K562 (cell line): ENCODE measurements at regions not wholly inside any gene's neighbourhood (a gene's known extent, or its start where the extent isn't known, plus 50 kb on each side); places are given as distances from the start of the nearest gene placed in this dataset.
"Not testable (repeated sequence)": the region's sequence is repeated elsewhere in the genome, so short reads cannot be mapped to it uniquely, and the experiment has no call there.

Experiments used
- ATAC-seq: fragments of 200-7000 bp; cut with Tn5 transposase; 3 replicates; pipeline ENCODE4 v1.9.1; 2020; ENCODE audit warnings: moderate library complexity
- BruUV-seq: library from RNA; stranded (reverse); fragments of 400-500 nt; replicated peaks from 2 replicates; lab custom pipeline; 2021; lab: Mats Ljungman, UMichigan
- CTCF ChIA-PET: fragments of 300-600 bp; formaldehyde crosslinking; extraction: SDS; loops from one replicate; lab custom pipeline; 2021; ENCODE audit warnings: low intra/inter-chr PET ratio; lab: Yijun Ruan, JAX
- POLR2A ChIA-PET: fragments of 300-600, 350-650 bp; sonication (Branson Sonifier 250); formaldehyde crosslinking; extraction: SDS; loops from one replicate; lab custom pipeline; 2021; ENCODE audit warnings: antibody characterized with exemption, inconsistent platforms; lab: Yijun Ruan, JAX
- DNase-seq, 4 experiments: peaks; one replicate each; pipeline versions ENCODE4 v3.0.0 to v3.0.0-alpha.2; 2011 to 2018; ENCODE audit warnings: low spot score in 3 of 4, mixed read lengths in 3 of 4; ENCODE audit errors: extremely low read depth in 1 of 4
- FAIRE-seq: peaks from 2 replicates; lab custom pipeline; 2011; peaks lifted over from hg19 to GRCh38; lab: Jason Lieb, UNC
- H2AFZ ChIP-seq: 2 replicates; pipeline ENCODE4 v1.6.0; 2011; ENCODE audit warnings: low read depth, low read length, control low read depth, inconsistent platforms
- H3K27ac ChIP-seq: fragments of 200-600 bp; 3 replicates; pipeline ENCODE4 v1.8.0; 2011; ENCODE audit warnings: low read depth, mild to moderate bottlenecking, control low read depth, inconsistent platforms, low read length, moderate library complexity, mixed read lengths; ENCODE audit errors: extremely low read depth
- H3K27me3 ChIP-seq, 2 experiments: fragments of 300-600 bp in 1 of 2; 2 replicates in 1 of 2; 3 replicates in 1 of 2; pipeline versions ENCODE4 v1.6.0 to v1.8.0; 2011; ENCODE audit warnings: inconsistent platforms in 2 of 2, low read length in 2 of 2, mild to moderate bottlenecking in 1 of 2, mixed read lengths in 1 of 2, moderate library complexity in 1 of 2; ENCODE audit not compliant: control insufficient read depth in 2 of 2, insufficient read depth in 2 of 2
- H3K36me3 ChIP-seq: fragments of 300-600 bp; 3 replicates; pipeline ENCODE4 v1.8.0; 2011; ENCODE audit warnings: mild to moderate bottlenecking, low read length, inconsistent platforms; ENCODE audit not compliant: control insufficient read depth, insufficient read depth
- H3K4me1 ChIP-seq, 2 experiments: fragments of 200-600 bp in 1 of 2; replicated peaks in 1 of 2; 2 replicates in 1 of 2; 3 replicates in 1 of 2; pipeline versions ENCODE4 v1.5.1 to v1.8.0; 2011; ENCODE audit warnings: inconsistent platforms in 2 of 2, low read length in 2 of 2, mild to moderate bottlenecking in 1 of 2, mixed read lengths in 1 of 2, moderate library complexity in 1 of 2; ENCODE audit not compliant: control insufficient read depth in 2 of 2, insufficient read depth in 2 of 2
- H3K4me2 ChIP-seq: 2 replicates; pipeline ENCODE4 v1.6.1; 2011; ENCODE audit warnings: low read length, control low read depth, inconsistent platforms, mixed read lengths; ENCODE audit not compliant: insufficient read depth
- H3K4me3 ChIP-seq: fragments of 200-600 bp; sonication (generic), shearing (Covaris generic); 2 replicates; pipeline ENCODE4 v1.5.1; 2016; ENCODE audit warnings: control low read depth, inconsistent platforms
- H3K79me2 ChIP-seq: fragments of 200-600 bp; 3 replicates; pipeline ENCODE4 v1.8.0; 2011; ENCODE audit warnings: low read length, inconsistent platforms; ENCODE audit not compliant: control insufficient read depth, insufficient read depth
- H3K9ac ChIP-seq, 2 experiments: 2 replicates each; pipeline versions ENCODE4 v1.6.0 to v1.6.1; 2011; ENCODE audit warnings: low read depth in 2 of 2, low read length in 2 of 2, control low read depth in 1 of 2, inconsistent platforms in 1 of 2, mild to moderate bottlenecking in 1 of 2, mixed read lengths in 1 of 2; ENCODE audit not compliant: insufficient read depth in 1 of 2
- H3K9me1 ChIP-seq: one replicate; pipeline ENCODE4 v1.6.0; 2011; ENCODE audit warnings: inconsistent platforms, mild to moderate bottlenecking, low read length, moderate library complexity; ENCODE audit not compliant: control insufficient read depth, insufficient read depth
- H3K9me3 ChIP-seq: replicated peaks from 2 replicates; pipeline ENCODE4 v1.5.1; 2011; ENCODE audit warnings: low read depth, low read length, inconsistent platforms; ENCODE audit not compliant: control insufficient read depth, insufficient read depth
- H4K20me1 ChIP-seq: replicated peaks from 2 replicates; pipeline ENCODE4 v1.6.1; 2011; ENCODE audit warnings: low read length, inconsistent platforms, mixed read lengths; ENCODE audit not compliant: control insufficient read depth, insufficient read depth
- WGBS: fragments of 100-300 bp; shearing (Covaris generic); methylation state at CpG from one replicate; pipeline ENCODE4 v1.1.6; 2016; ENCODE audit warnings: low coverage, mixed read lengths; ENCODE audit not compliant: insufficient coverage; ENCODE audit errors: missing lambda C conversion rate; 5-methylcytosine and 5-hydroxymethylcytosine counted together
- in situ Hi-C: fragments of 300-500 bp; cut with MboI; formaldehyde crosslinking; loops from 4 replicates; pipeline ENCODE4 v1.15.0; 2018; ENCODE audit warnings: inconsistent platforms, mixed read lengths
- intact Hi-C: fragments of 100-400 bp; cut with micrococcal nuclease; formaldehyde crosslinking; loops from 2 replicates; pipeline ENCODE4 v1.14.2; 2022

DNA sequence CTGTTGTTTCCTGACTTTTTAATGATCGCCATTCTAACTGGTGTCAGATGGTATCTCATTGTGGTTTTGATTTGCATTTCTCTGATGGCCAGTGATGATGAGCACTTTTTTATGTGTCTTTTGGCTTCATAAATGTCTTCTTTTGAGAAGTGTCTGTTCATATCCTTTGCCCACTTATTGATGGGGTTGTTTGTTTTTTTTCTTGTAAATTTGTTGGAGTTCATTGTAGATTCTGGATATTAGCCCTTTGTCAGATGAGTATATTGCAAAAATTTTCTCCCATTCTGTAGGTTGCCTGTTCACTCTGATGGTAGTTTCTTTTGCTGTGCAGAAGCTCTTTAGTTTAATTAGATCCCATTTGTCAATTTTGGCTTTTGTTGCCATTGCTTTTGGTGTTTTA, 1378.7 kb downstream of the FSCB start:
- H3K4me3 ChIP-seq, FAIRE-seq, H3K9me1 ChIP-seq, POLR2A ChIA-PET, H3K27ac ChIP-seq, H3K36me3 ChIP-seq, H3K4me1 ChIP-seq, DNase-seq, H3K9ac ChIP-seq, in situ Hi-C loops, BruUV-seq, H3K9me3 ChIP-seq, H4K20me1 ChIP-seq, H3K4me2 ChIP-seq, ATAC-seq, H2AFZ ChIP-seq, H3K79me2 ChIP-seq, H3K27me3 ChIP-seq, intact Hi-C loops, CTCF ChIA-PET: not testable (repeated sequence)
- WGBS, result no CpG with 5 or more reads among the region's 1 CpG

DNA sequence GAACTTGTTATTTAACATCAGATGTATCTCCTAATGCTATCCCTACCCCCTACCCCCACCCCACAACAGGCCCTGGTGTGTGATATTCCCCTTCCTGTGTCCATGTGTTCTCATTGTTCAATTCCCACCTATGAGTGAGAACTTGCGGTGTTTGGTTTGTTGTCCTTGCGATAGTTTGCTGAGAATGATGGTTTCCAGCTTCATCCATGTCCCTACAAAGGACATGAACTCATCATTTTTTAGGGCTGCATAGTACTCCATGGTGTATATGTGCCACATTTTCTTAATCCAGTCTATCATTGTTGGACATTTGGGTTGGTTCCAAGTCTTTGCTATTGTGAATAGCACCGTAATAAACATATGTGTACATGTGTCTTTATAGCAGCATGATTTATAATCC, 1379.2 kb downstream of the FSCB start:
- H3K4me2 ChIP-seq, DNase-seq, in situ Hi-C loops, H3K27ac ChIP-seq, FAIRE-seq, CTCF ChIA-PET, ATAC-seq, H3K4me3 ChIP-seq, H3K4me1 ChIP-seq, intact Hi-C loops, H4K20me1 ChIP-seq, H3K36me3 ChIP-seq, H3K27me3 ChIP-seq, H3K79me2 ChIP-seq, POLR2A ChIA-PET, BruUV-seq, H3K9me1 ChIP-seq, H3K9me3 ChIP-seq, H3K9ac ChIP-seq, H2AFZ ChIP-seq: not testable (repeated sequence)
- WGBS, result 0% methylated on average over 3 of the region's 3 CpGs
